Activated T-helper 1 cell treated with anti-CD3 and anti-CD28 coated beads, Interleukin-12 subunit alpha, Interleukin-12 subunit beta, Interleukin-2, Interleukin-4 antibody, amounts not matched to agents 30 ng/mL and 10 ng/mL and 1 ng/mL, durations not matched to agents 14 hours and 24 hours and 36 hours (primary cell): ENCODE measurements at regions not wholly inside any gene's neighbourhood (a gene's known extent, or its start where the extent isn't known, plus 50 kb on each side); places are given as distances from the start of the nearest gene placed in this dataset.

Experiments used
- DNase-seq: peaks from one replicate; pipeline ENCODE4 v3.0.0; 2021; ENCODE audit warnings: low spot score
- H3K27ac Mint-ChIP-seq: one replicate; pipeline ENCODE4 v1.8.0; 2021; ENCODE audit warnings: mild to moderate bottlenecking, mixed read lengths
- H3K27me3 Mint-ChIP-seq: one replicate; pipeline ENCODE4 v1.8.0; 2022; ENCODE audit warnings: mild to moderate bottlenecking, moderate library complexity, mixed read lengths; ENCODE audit not compliant: insufficient read depth
- H3K36me3 Mint-ChIP-seq: one replicate; pipeline ENCODE4 v1.8.0; 2021; ENCODE audit warnings: low read depth, mixed read lengths
- H3K4me1 Mint-ChIP-seq: one replicate; pipeline ENCODE4 v1.8.0; 2021; ENCODE audit warnings: low read depth, mixed read lengths
- H3K4me3 Mint-ChIP-seq: one replicate; pipeline ENCODE4 v1.8.0; 2021; ENCODE audit warnings: mild to moderate bottlenecking, moderate library complexity, mixed read lengths
- H3K9me3 Mint-ChIP-seq: one replicate; pipeline ENCODE4 v1.8.0; 2021; ENCODE audit warnings: mixed read lengths
- intact Hi-C: fragments of 100-400 bp; cut with micrococcal nuclease; formaldehyde crosslinking; loops from one replicate; pipeline ENCODE4 v1.15.1; 2024

- no peak overlapping the region for H3K4me3 Mint-ChIP-seq
- H3K36me3 Mint-ChIP-seq, result peaks cover 5% of the 10 kb centered on the region
- no peaks in the 10 kb centered on the region for H3K27me3 Mint-ChIP-seq
- intact Hi-C loops, result no loop called here
- no peak overlapping the region for H3K27ac Mint-ChIP-seq
- peaks cover 13% of the 10 kb centered on the region for H3K4me1 Mint-ChIP-seq
- no peak for DNase-seq
- H3K9me3 Mint-ChIP-seq, result no peaks in the 10 kb centered on the region
Observed at GRCh38 chr3:59418836-59419235, 369.0 kb upstream of the CFAP20DC start.

- DNase-seq, result no peak
- intact Hi-C loops, result no loop called here
- H3K4me3 Mint-ChIP-seq, result no peak overlapping the region
Observed at GRCh38 chr3:59412516-59412915, 362.7 kb upstream of the CFAP20DC start.

GRCh38 chr3:59411694-59412093, 361.9 kb upstream of the CFAP20DC start:
- Mint-ChIP-seq H3K27ac (no peak overlapping the region), H3K4me3 (no peak overlapping the region), H3K36me3 (peaks cover 3% of the 10 kb centered on the region), H3K27me3 (no peaks in the 10 kb centered on the region), H3K4me1 (peaks cover 25% of the 10 kb centered on the region), H3K9me3 (no peaks in the 10 kb centered on the region)
- intact Hi-C loops, result no loop called here
- DNase-seq, result no peak

More at GRCh38 chr3:59412516-59412915, 362.7 kb upstream of the CFAP20DC start:
- H3K27me3 Mint-ChIP-seq, result no peaks in the 10 kb centered on the region
- peaks cover 3% of the 10 kb centered on the region for H3K36me3 Mint-ChIP-seq
- no peak overlapping the region for H3K27ac Mint-ChIP-seq
- no peaks in the 10 kb centered on the region for H3K9me3 Mint-ChIP-seq
- peaks cover 17% of the 10 kb centered on the region for H3K4me1 Mint-ChIP-seq

- no peak overlapping the region for H3K4me3 Mint-ChIP-seq
- no peak for DNase-seq
- H3K9me3 Mint-ChIP-seq, result no peaks in the 10 kb centered on the region
- H3K4me1 Mint-ChIP-seq, result peaks cover 28% of the 10 kb centered on the region
- intact Hi-C loops, result no loop called here
- no peak overlapping the region for H3K27ac Mint-ChIP-seq
- no peaks in the 10 kb centered on the region for H3K27me3 Mint-ChIP-seq
- H3K36me3 Mint-ChIP-seq, result peaks cover 2% of the 10 kb centered on the region
Observed at GRCh38 chr3:59411186-59411585, 361.4 kb upstream of the CFAP20DC start.

GRCh38 chr3:59408047-59408624, 358.3 kb upstream of the CFAP20DC start:
- peaks cover 28% of the 10 kb centered on the region for H3K4me1 Mint-ChIP-seq
- no peaks in the 10 kb centered on the region for H3K9me3 Mint-ChIP-seq
- H3K4me3 Mint-ChIP-seq, result no peak overlapping the region
- peaks cover 2% of the 10 kb centered on the region for H3K36me3 Mint-ChIP-seq
- DNase-seq, result no peak
- no peaks in the 10 kb centered on the region for H3K27me3 Mint-ChIP-seq
- peak overlapping the region; percentile 29 for H3K27ac Mint-ChIP-seq
- intact Hi-C loops, result no loop called here

- peak overlapping the region; percentile 31 for H3K27ac Mint-ChIP-seq
- peaks cover 2% of the 10 kb centered on the region for H3K36me3 Mint-ChIP-seq
- no peaks in the 10 kb centered on the region for H3K27me3 Mint-ChIP-seq
- intact Hi-C loops, result loop anchor here (2.0 kb wide), 2 partner anchors 19 kb away; no protein-coding TSS in a partner anchor
- H3K4me1 Mint-ChIP-seq, result peaks cover 28% of the 10 kb centered on the region
- DNase-seq, result no peak
- H3K4me3 Mint-ChIP-seq, result no peak overlapping the region
- H3K9me3 Mint-ChIP-seq, result no peaks in the 10 kb centered on the region
Observed at GRCh38 chr3:59407425-59407824, 357.6 kb upstream of the CFAP20DC start.

- intact Hi-C loops, result loop anchor here (2.0 kb wide), 2 partner anchors 18 to 20 kb away; no protein-coding TSS in a partner anchor
- no peaks in the 10 kb centered on the region for H3K9me3 Mint-ChIP-seq
- no peaks in the 10 kb centered on the region for H3K27me3 Mint-ChIP-seq
- no peak for DNase-seq
- peaks cover 2% of the 10 kb centered on the region for H3K36me3 Mint-ChIP-seq
- no peak overlapping the region for H3K4me3 Mint-ChIP-seq
- peaks cover 28% of the 10 kb centered on the region for H3K4me1 Mint-ChIP-seq
- H3K27ac Mint-ChIP-seq, result peak overlapping the region; percentile 31
Observed at GRCh38 chr3:59406943-59407342, 357.1 kb upstream of the CFAP20DC start.

- Mint-ChIP-seq H3K4me1 (peaks cover 28% of the 10 kb centered on the region), H3K9me3 (no peaks in the 10 kb centered on the region), H3K4me3 (no peak overlapping the region), H3K36me3 (peaks cover 2% of the 10 kb centered on the region), H3K27ac (no peak overlapping the region), H3K27me3 (no peaks in the 10 kb centered on the region)
- DNase-seq, result no peak
- intact Hi-C loops, result no loop called here
Observed at GRCh38 chr3:59404851-59405250, 355.0 kb upstream of the CFAP20DC start.

- Mint-ChIP-seq H3K27me3 (no peaks in the 10 kb centered on the region), H3K9me3 (no peaks in the 10 kb centered on the region), H3K36me3 (peaks cover 2% of the 10 kb centered on the region), H3K4me1 (peaks cover 27% of the 10 kb centered on the region), H3K27ac (no peak overlapping the region), H3K4me3 (no peak overlapping the region)
- DNase-seq, result no peak
- intact Hi-C loops, result no loop called here
Observed at GRCh38 chr3:59404064-59404463, 354.2 kb upstream of the CFAP20DC start.

- H3K27ac Mint-ChIP-seq, result no peak overlapping the region
- H3K36me3 Mint-ChIP-seq, result peaks cover 6% of the 10 kb centered on the region
- H3K4me3 Mint-ChIP-seq, result no peak overlapping the region
- peaks cover 6% of the 10 kb centered on the region for H3K4me1 Mint-ChIP-seq
- H3K27me3 Mint-ChIP-seq, result peaks cover 2% of the 10 kb centered on the region
- DNase-seq, result no peak
- intact Hi-C loops, result no loop called here
- H3K9me3 Mint-ChIP-seq, result peaks cover 7% of the 10 kb centered on the region
Observed at GRCh38 chr3:59401924-59402323, 352.1 kb upstream of the CFAP20DC start.

GRCh38 chr3:59392116-59392515, 342.3 kb upstream of the CFAP20DC start:
- intact Hi-C loops, result no loop called here
- Mint-ChIP-seq H3K36me3 (peaks cover 11% of the 10 kb centered on the region), H3K4me1 (peaks cover 62% of the 10 kb centered on the region), H3K27ac (peak overlapping the region; percentile 87), H3K4me3 (peak overlapping the region; percentile 67), H3K9me3 (peaks cover 26% of the 10 kb centered on the region), H3K27me3 (no peaks in the 10 kb centered on the region)
- no peak for DNase-seq

- no peak for DNase-seq
- H3K4me3 Mint-ChIP-seq, result no peak overlapping the region
- no peaks in the 10 kb centered on the region for H3K27me3 Mint-ChIP-seq
- intact Hi-C loops, result no loop called here
- peaks cover 72% of the 10 kb centered on the region for H3K4me1 Mint-ChIP-seq
- H3K9me3 Mint-ChIP-seq, result peaks cover 21% of the 10 kb centered on the region
- peaks cover 13% of the 10 kb centered on the region for H3K36me3 Mint-ChIP-seq
- no peak overlapping the region for H3K27ac Mint-ChIP-seq
Observed at GRCh38 chr3:59391131-59391530, 341.3 kb upstream of the CFAP20DC start.

- Mint-ChIP-seq H3K27me3 (no peaks in the 10 kb centered on the region), H3K4me3 (peak overlapping the region; percentile 74), H3K36me3 (peaks cover 22% of the 10 kb centered on the region), H3K9me3 (peaks cover 23% of the 10 kb centered on the region), H3K4me1 (peaks cover 83% of the 10 kb centered on the region), H3K27ac (peak overlapping the region; percentile 97)
- DNase-seq, result no peak
- intact Hi-C loops, result loop anchor here (1.0 to 5.0 kb wide), 12 partner anchors 18 to 1862 kb away; partner anchors contain the start of gene FHIT
Observed at GRCh38 chr3:59388555-59389270, 338.9 kb upstream of the CFAP20DC start.
